Thyroid gland (tissue), 4 donors: ENCODE measurements at regions not wholly inside any gene's neighbourhood (a gene's known extent, or its start where the extent isn't known, plus 50 kb on each side); places are given as distances from the start of the nearest gene placed in this dataset.

ENCODE experiments used
- DNase-seq, 2 donors: peaks; one replicate each; pipeline ENCODE4 v3.0.0-alpha.2; 2019
- H3K27ac ChIP-seq, 3 donors: fragments of 200-600 bp; sonication (generic); 1 replicate in 2 of 3; 2 replicates in 1 of 3; pipeline ENCODE4 v1.5.1; 2016 to 2019; ENCODE audit warnings: mild to moderate bottlenecking in 1 of 3, moderate library complexity in 1 of 3
- H3K27me3 ChIP-seq: fragments of 200-600 bp; sonication (generic); one replicate; pipeline ENCODE4 v1.5.1; 2019
- H3K36me3 ChIP-seq, 2 donors: fragments of 200-600 bp; sonication (generic); one replicate each; pipeline ENCODE4 v1.5.1; 2016 to 2019
- H3K4me1 ChIP-seq, 2 donors: fragments of 200-600 bp; sonication (generic); one replicate each; pipeline ENCODE4 v1.5.1; 2017 to 2019
- H3K4me3 ChIP-seq, 3 donors: fragments of 200-600 bp; sonication (generic); replicated peaks in 1 of 3; 1 replicate in 2 of 3; 2 replicates in 1 of 3; pipeline ENCODE4 v1.5.1; 2016; ENCODE audit warnings: mild to moderate bottlenecking in 1 of 3
- H3K9me3 ChIP-seq: fragments of 200-600 bp; sonication (generic); one replicate; pipeline ENCODE4 v1.5.1; 2017
- POLR2A ChIP-seq, 2 donors: fragments of 450-650 bp; IDR thresholded peaks; one replicate each; pipeline ENCODE4 v1.6.1; 2017; ENCODE audit warnings: antibody characterized with exemption in 2 of 2, mild to moderate bottlenecking in 2 of 2, moderate library complexity in 1 of 2
- WGBS, 2 donors: methylation state at CpG; one replicate each; pipeline ENCODE4 v1.1.5; 2017; 5-methylcytosine and 5-hydroxymethylcytosine counted together
- intact Hi-C: fragments of 100-400 bp; cut with DNase I; formaldehyde crosslinking; loops from one replicate; pipeline ENCODE4 v1.15.1; 2023
- TF ChIP-seq, protein P1 (sequence below), 6 experiments: fragments of 200-600 bp in 3 of 6; fragments of 450-650 bp in 3 of 6; sonication (generic) in 3 of 6; IDR thresholded peaks; one replicate each; pipeline ENCODE4 v1.5.1; 2016 to 2019; ENCODE audit warnings: antibody characterized with exemption in 6 of 6, mild to moderate bottlenecking in 2 of 6, inconsistent platforms in 1 of 6, moderate library complexity in 1 of 6

DNA sequence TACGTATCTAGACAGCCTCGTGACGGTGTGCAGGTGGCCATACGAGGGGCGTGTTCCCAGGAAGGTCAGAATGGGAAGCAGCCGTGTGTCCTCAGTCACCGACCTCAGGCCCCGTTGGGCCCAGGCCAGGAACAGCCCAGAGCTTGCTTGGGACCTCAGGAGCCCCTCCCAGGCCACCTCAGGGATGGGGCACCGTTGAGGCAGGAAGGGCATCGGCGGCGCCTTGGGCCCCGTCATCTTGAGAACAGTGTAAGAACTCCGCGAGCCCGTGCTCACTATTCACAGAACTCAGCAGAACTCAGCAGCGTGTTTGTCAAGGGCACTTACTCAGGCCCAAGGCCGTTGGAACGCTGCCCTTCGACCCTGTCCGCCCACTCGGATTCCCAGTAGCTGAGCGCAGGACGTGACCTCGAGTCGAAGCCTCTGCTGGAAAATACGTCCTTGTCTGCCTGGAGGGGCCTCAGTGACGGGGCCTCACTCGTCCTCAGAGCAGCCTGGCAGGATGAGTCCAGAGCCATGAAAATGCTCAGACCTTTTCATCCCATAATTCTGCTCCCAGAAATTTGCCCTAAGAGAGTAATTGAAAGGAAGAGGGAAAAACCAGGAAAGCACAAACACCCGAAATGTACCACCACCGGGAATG is 1134.8 kb downstream of the BRD1 start:
- intact Hi-C loops: no loop called here
- Histone ChIP-seq H3K4me1 (no peaks in the 10 kb centered on the region), H3K27ac (no peak overlapping the region), H3K9me3 (no peaks in the 10 kb centered on the region), H3K36me3 (no peaks in the 10 kb centered on the region), H3K27me3 (no peaks in the 10 kb centered on the region), H3K4me3 (no peak overlapping the region)
- DNase-seq: no peak
- 64 to 69% methylated on average over 24 to 28 of the region's 31 CpGs for WGBS, 2 donors
- TF ChIP-seq POLR2A (IDR thresholded peaks at IDR 0.05): no peak
- TF ChIP-seq, protein P1, sequence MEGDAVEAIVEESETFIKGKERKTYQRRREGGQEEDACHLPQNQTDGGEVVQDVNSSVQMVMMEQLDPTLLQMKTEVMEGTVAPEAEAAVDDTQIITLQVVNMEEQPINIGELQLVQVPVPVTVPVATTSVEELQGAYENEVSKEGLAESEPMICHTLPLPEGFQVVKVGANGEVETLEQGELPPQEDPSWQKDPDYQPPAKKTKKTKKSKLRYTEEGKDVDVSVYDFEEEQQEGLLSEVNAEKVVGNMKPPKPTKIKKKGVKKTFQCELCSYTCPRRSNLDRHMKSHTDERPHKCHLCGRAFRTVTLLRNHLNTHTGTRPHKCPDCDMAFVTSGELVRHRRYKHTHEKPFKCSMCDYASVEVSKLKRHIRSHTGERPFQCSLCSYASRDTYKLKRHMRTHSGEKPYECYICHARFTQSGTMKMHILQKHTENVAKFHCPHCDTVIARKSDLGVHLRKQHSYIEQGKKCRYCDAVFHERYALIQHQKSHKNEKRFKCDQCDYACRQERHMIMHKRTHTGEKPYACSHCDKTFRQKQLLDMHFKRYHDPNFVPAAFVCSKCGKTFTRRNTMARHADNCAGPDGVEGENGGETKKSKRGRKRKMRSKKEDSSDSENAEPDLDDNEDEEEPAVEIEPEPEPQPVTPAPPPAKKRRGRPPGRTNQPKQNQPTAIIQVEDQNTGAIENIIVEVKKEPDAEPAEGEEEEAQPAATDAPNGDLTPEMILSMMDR (IDR thresholded peaks at IDR 0.05): no peak

DNA sequence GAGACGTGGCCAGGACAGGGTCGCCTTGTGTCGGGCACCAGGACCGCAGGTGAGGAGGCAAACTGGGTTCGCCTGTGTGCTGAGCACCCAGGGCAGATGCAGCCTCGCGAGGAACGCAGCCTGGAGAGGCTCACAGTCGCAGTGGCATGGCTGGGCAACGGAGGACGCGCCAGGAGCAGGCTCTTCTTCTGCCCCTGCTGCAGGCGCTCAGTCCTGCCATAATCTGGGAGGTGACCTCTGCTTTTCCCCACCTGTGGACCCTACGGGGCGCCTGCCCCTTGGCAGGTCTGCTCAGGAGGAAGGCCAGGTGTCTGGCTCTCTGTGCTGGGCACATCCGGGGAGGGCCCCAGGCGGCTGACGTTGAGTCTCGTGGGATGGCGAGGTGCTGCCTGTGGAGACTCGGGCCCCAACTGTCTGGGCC is 1136.2 kb downstream of the BRD1 start:
- 91 to 92% methylated on average over 13 to 14 of the region's 21 CpGs for WGBS, 2 donors
- intact Hi-C loops: no loop called here
- no peak overlapping the region for H3K27ac ChIP-seq
- no peak for DNase-seq
- TF ChIP-seq, protein P1 (IDR thresholded peaks at IDR 0.05): no peak
- no peaks in the 10 kb centered on the region for H3K36me3 ChIP-seq
- no peak overlapping the region for H3K4me3 ChIP-seq
- no peaks in the 10 kb centered on the region for H3K27me3 ChIP-seq
- H3K9me3 ChIP-seq: no peaks in the 10 kb centered on the region
- H3K4me1 ChIP-seq: no peaks in the 10 kb centered on the region

DNA sequence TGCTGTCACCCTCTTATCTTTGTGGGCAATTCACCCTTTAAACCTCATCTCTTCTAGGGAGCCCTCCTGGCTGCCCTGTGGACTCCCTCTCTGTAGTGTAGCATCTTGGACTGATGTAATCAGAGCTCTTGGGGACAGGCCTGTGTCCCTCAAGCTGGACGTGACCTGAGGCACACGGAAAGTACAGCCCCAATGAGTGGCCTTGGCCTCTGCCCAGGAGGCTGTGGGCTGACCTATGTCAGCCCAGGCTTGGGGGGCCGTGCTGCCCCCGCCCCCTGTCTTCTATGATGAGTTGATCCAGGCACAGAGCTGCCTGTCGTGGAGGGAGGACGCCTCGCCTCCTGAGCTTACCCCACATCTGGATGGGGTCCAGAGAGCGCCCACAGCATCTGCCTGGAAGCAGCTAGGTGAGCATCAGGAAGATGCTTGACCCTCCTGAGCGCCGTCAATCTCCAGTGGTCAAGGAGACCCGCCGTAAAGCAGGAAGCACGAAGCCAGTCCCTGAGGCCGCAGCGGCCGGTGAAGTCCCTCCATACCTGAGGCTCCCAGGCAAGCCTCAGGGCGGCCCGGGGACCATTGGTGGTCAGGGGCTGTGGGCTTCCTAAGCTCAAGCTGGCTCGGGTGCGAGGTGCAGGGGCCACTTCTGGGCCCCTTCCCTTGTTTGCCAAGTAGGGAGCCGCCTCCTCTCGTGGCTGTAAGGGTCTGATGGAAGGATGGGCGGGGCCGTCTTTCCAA is 1136.9 kb downstream of the BRD1 start:
- Histone ChIP-seq H3K4me3 (no peak overlapping the region), H3K27ac (no peak overlapping the region), H3K9me3 (no peaks in the 10 kb centered on the region), H3K36me3 (no peaks in the 10 kb centered on the region), H3K27me3 (no peaks in the 10 kb centered on the region), H3K4me1 (no peaks in the 10 kb centered on the region)
- DNase-seq: no peak
- 73 to 80% methylated on average over 18 of the region's 24 CpGs for WGBS, 2 donors
- TF ChIP-seq POLR2A (IDR thresholded peaks at IDR 0.05): no peak
- TF ChIP-seq, protein P1 (IDR thresholded peaks at IDR 0.05): no peak
- intact Hi-C loops: no loop called here

DNA sequence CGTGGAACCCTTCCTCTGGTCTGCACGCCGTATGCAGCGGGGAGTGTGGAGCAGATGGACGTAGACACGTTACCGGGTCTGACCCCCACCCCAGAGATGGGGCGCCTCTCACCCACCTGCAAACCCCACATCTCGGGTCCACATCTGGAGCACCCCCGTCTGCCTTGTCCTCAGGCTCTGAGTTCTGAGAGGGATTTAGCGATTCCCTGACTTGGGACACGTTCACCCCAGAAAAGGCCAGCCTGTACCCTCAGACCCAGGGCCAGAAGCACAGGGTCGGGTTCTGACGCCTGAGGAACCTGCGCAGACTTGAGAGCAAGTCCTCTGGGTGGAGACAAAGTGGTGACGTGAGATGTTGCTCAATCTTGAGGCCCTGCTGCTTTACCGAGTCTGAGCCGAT is 1138.5 kb downstream of the BRD1 start:
- Histone ChIP-seq H3K9me3 (no peaks in the 10 kb centered on the region), H3K27me3 (no peaks in the 10 kb centered on the region), H3K4me1 (no peaks in the 10 kb centered on the region), H3K36me3 (no peaks in the 10 kb centered on the region), H3K4me3 (no peak overlapping the region), H3K27ac (no peak overlapping the region)
- WGBS, 2 donors: 92 to 94% methylated on average over 7 to 16 of the region's 18 CpGs
- DNase-seq: no peak
- intact Hi-C loops: no loop called here
- TF ChIP-seq, protein P1 (IDR thresholded peaks at IDR 0.05): no peak
- no peak for TF ChIP-seq POLR2A (IDR thresholded peaks at IDR 0.05)

DNA sequence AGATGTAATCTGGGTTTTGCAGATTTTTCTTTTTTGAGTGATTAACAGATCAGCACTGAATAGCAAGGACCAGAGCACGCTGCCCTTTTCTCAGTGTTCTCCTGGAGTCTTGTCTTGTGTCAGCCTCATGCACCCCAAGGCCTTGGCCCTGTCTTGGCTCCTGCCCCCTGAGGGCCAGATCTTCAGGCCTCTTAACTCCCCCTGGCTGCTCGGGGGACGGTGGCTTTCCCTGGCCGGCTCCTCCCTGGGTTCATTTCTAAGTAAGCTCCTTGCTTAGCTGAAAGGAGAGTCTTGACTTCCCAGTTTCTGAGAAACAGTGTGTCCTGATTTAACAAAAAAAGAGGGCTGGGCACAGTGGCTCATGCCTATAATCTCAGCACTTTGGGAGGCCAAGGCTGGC is 1139.3 kb downstream of the BRD1 start:
- no peak for DNase-seq
- no peak for TF ChIP-seq POLR2A (IDR thresholded peaks at IDR 0.05)
- H3K27me3 ChIP-seq: no peaks in the 10 kb centered on the region
- 63 to 72% methylated on average over 4 of the region's 4 CpGs for WGBS, 2 donors
- no peak overlapping the region for H3K27ac ChIP-seq
- intact Hi-C loops: no loop called here
- H3K4me1 ChIP-seq: no peaks in the 10 kb centered on the region
- no peak overlapping the region for H3K4me3 ChIP-seq
- H3K9me3 ChIP-seq: no peaks in the 10 kb centered on the region
- no peaks in the 10 kb centered on the region for H3K36me3 ChIP-seq
